SK-N-SH (cell line): ENCODE measurements at regions not wholly inside any gene's neighbourhood (a gene's known extent, or its start where the extent isn't known, plus 50 kb on each side); places are given as distances from the start of the nearest gene placed in this dataset.

Experiments
- CTCF ChIP-seq: fragments of 200-600 bp; sonication (generic); IDR thresholded peaks from 2 replicates; pipeline ENCODE4 v1.6.1; 2017; ENCODE audit warnings: antibody characterized with exemption, mild to moderate bottlenecking, moderate library complexity
- FOXM1 ChIP-seq: IDR thresholded peaks from 2 replicates; pipeline ENCODE4 v1.4.0; 2012; ENCODE audit warnings: low read depth, mild to moderate bottlenecking
- POLR2AphosphoS5 ChIP-seq: IDR thresholded peaks from 2 replicates; pipeline ENCODE4 v1.6.1; 2012; ENCODE audit warnings: low read depth, low read length
- RAD21 ChIP-seq: IDR thresholded peaks from 2 replicates; pipeline ENCODE4 v1.6.1; 2012; ENCODE audit warnings: mild to moderate bottlenecking, low read length
- REST ChIP-seq: IDR thresholded peaks from 2 replicates; pipeline ENCODE4 v1.6.1; 2012; ENCODE audit warnings: mild to moderate bottlenecking, low read depth, low read length, moderate library complexity
- RXRA ChIP-seq: IDR thresholded peaks from 2 replicates; pipeline ENCODE4 v1.4.0; 2012; ENCODE audit warnings: low read depth, mild to moderate bottlenecking, borderline replicate concordance
- SIN3A ChIP-seq: IDR thresholded peaks from 2 replicates; pipeline ENCODE4 v1.6.1; 2012; ENCODE audit warnings: low read depth, mild to moderate bottlenecking, low read length, moderate library complexity, borderline replicate concordance
- USF2 ChIP-seq: fragments of 150-350 bp; IDR thresholded peaks from 2 replicates; pipeline ENCODE4 v1.6.1; 2017; ENCODE audit warnings: antibody characterized with exemption, low read length, low read depth, borderline replicate concordance

DNA sequence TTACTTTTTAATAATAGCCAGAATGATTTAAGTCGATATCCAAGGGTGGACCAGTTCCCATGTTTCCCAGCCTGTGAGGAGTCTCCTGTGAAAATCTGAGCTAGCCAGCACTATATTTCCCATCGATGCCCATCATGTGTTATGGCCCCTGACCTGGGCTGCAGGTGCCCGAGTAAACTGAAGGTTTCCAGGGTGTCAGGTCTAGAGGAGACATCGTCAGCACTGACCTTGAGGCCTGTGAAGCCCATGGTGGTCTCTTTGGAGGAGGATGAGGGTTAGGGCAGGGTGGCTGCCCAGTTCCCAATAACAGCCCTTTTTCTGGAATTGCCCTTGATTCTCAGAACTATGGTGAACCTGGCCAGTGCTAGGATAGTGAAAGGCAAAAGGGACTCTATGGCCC, 63.0 kb upstream of the TOP1 start:
- TF ChIP-seq SIN3A (no peak), CTCF (no peak), POLR2AphosphoS5 (no peak), RXRA (no peak), USF2 (no peak), FOXM1 (no peak), RAD21 (no peak), REST (no peak)
